Retinal pigment epithelial cell (primary cell): ENCODE measurements at regions not wholly inside any gene's neighbourhood (a gene's known extent, or its start where the extent isn't known, plus 50 kb on each side); places are given as distances from the start of the nearest gene placed in this dataset.
"Not testable (repeated sequence)": the region's sequence is repeated elsewhere in the genome, so short reads cannot be mapped to it uniquely, and the experiment has no call there.

Experiments
- DNase-seq: peaks from one replicate; pipeline ENCODE4 v3.0.0-alpha.2; 2010; ENCODE audit warnings: low read depth
- H3K4me3 ChIP-seq: 2 replicates; pipeline ENCODE4 v1.5.1; 2011; ENCODE audit warnings: mild to moderate bottlenecking, low read length, control low read depth, moderate library complexity
- TF ChIP-seq, protein P1 (sequence below): conservative IDR thresholded peaks from 2 replicates; pipeline ENCODE4 v1.5.1; 2011; ENCODE audit warnings: low read depth, low read length, control low read depth, inconsistent platforms

DNA sequence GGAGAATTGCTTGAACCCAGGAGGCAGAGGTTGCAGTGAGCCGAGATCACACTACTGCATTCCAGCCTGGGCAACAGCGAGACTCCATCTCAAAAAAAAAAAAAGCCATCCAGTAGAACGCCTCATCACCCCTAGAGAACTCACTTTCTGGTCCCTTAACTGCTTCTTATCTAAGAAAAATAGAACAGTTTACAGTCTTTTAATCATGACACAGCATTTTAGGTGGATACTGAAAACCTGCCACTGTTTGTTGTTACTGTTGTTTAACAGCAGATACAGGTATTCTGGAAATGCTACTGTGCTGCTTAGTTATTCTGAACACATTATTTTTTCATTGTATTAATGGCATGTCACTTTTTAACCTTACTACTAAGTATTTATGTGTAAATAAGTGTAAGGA is 624.3 kb upstream of the GHITM start:
- H3K4me3 ChIP-seq = no peak overlapping the region
- TF ChIP-seq, protein P1, sequence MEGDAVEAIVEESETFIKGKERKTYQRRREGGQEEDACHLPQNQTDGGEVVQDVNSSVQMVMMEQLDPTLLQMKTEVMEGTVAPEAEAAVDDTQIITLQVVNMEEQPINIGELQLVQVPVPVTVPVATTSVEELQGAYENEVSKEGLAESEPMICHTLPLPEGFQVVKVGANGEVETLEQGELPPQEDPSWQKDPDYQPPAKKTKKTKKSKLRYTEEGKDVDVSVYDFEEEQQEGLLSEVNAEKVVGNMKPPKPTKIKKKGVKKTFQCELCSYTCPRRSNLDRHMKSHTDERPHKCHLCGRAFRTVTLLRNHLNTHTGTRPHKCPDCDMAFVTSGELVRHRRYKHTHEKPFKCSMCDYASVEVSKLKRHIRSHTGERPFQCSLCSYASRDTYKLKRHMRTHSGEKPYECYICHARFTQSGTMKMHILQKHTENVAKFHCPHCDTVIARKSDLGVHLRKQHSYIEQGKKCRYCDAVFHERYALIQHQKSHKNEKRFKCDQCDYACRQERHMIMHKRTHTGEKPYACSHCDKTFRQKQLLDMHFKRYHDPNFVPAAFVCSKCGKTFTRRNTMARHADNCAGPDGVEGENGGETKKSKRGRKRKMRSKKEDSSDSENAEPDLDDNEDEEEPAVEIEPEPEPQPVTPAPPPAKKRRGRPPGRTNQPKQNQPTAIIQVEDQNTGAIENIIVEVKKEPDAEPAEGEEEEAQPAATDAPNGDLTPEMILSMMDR = no peak
- DNase-seq = no peak

DNA sequence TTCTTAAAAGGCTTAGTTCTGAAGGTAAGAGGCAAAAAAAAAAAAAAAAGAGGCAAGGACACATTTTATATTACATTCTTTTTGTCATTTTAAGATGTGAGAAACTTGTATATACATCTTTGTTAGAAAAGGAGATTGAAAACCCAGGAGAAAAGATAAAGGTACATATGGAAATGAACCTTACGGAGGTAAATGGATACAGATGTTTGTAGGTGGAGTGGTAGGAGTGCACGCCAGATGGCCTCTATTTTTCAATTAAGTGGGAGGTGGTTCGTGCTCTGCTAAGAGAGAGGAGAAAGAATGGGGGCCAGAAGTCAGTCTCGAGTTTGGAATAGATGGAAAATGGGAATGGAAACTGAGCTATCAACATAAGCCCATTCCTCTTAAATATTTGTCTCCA is 622.5 kb upstream of the GHITM start:
- DNase-seq = no peak
- H3K4me3 ChIP-seq = no peak overlapping the region
- TF ChIP-seq, protein P1 = no peak

DNA sequence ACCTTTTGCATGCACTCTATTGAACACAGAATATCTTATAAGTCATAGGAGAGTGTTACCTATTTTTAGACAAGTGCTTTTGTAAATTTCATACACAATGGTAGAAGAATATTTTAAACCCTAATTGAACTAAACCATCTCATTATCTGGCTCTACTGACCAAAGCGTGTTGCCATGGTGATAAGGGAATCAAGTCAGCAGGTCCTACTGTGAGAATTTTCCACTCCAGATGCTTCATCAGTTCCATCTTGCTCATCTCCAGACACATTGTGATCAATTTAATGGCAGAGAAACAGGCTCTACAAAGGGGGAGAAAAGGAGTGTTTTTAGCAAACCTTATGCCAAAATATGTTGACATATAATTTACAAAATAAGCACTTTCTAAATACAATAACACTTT is 621.9 kb upstream of the GHITM start:
- H3K4me3 ChIP-seq = no peak overlapping the region
- TF ChIP-seq, protein P1 = no peak
- DNase-seq = no peak

DNA sequence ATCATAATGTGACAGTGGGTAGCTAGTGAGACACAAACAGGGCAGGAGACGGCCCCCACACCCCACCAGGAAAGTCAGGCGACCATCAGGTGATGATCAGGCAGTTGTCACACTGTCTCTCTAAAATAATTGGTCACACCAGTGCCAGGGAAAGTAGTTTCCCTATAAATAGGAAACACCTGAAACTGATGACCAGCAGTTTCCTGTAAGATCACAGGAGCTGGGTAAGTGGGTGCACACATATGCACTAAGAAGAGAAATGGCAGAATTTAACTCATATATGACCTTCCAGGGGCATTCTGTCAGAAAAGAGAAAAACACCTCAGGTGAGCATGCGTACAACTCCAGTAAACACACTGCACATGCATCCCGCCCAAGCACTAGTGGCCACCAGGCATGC is 620.5 kb upstream of the GHITM start:
- no peak for DNase-seq
- no peak overlapping the region for H3K4me3 ChIP-seq
- TF ChIP-seq, protein P1 = no peak

DNA sequence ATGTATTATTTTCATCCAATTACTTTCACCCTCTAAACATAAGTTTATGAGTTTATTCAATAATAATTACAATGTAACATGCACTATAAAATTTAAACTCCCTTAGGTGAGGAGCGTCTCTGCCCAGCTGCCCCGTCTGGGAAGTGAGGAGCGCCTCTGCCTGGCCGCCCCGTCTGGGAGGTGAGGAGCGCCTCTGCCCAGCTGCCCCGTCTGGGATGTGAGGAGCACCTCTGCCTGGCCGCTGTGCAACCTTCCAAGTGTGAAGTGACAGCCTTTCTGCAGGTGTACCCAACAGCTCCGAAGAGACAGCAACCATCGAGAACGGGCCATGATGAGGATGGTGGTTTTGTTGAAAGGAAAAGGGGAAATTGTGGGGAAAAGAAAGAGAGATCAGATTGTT is 618.9 kb upstream of the GHITM start:
- DNase-seq, H3K4me3 ChIP-seq: not testable (repeated sequence)

DNA sequence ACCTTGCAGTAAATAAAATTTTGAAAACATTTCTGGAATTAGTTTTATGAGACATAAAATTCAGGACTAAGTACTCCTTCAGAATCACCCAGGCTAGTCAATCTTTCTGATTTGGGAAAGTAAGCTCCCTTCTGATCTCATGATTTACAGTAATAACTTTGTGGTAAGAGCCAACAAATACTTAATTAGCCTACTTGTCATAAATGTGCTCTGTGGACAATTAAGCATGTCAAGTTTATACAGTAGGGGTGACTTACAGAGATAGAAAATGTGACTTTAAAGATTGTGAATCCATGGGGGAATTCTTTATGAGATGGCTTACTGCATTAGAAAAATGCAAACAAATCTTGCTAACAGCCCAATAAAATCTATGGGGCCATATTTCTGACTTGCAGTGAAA is 616.9 kb upstream of the GHITM start:
- DNase-seq = peak; percentile 46
- no peak overlapping the region for H3K4me3 ChIP-seq
- TF ChIP-seq, protein P1 = no peak

DNA sequence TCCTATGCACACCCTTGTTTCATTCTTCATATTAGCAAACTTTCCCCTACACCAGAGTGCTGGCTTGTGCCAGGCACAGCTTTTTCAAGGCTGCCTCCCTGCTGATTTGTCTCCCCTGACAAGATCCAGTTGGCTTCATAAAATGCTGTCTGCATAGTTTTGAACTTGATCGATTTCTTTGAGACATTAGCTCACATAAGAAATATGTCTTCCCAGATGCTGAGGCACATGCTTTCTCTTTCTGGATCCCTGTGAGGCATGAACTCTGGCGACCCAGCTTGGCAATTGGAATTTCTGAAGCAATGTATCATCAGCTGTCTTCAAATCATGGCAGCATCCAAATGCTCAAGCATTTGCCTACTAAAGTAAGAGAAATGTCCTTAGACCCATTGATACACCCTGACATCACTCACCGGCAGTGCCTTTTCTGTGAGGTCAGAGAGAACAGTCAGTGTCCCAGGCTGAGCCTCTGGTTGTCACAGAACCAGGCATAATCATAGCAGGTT is 616.4 kb upstream of the GHITM start:
- no peak overlapping the region for H3K4me3 ChIP-seq
- DNase-seq = peak; percentile 78
- TF ChIP-seq, protein P1 = no peak

DNA sequence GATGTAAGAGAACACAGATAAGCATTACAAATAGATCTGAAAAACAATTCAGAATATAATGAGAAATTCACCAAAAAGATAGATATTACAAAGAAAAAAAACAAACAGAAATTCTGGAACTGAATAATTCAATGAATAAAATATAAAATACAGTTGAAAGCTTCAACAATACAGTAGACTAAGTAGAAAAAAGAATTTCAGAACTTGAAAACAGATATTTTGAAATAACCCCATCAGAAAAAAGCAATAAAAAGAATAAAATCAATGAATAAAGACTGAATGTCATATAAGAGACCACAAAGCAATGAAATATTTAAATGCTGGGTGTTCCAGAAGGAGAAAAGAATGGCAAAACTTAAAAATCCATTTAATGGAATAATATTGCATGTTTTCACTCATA is 611.4 kb upstream of the GHITM start:
- DNase-seq = no peak
- TF ChIP-seq, protein P1 = no peak
- no peak overlapping the region for H3K4me3 ChIP-seq
